ENCODE measurements at regions not wholly inside any gene's neighbourhood (a gene's known extent, or its start where the extent isn't known, plus 50 kb on each side); places are given as distances from the start of the nearest gene placed in this dataset.

DNA sequence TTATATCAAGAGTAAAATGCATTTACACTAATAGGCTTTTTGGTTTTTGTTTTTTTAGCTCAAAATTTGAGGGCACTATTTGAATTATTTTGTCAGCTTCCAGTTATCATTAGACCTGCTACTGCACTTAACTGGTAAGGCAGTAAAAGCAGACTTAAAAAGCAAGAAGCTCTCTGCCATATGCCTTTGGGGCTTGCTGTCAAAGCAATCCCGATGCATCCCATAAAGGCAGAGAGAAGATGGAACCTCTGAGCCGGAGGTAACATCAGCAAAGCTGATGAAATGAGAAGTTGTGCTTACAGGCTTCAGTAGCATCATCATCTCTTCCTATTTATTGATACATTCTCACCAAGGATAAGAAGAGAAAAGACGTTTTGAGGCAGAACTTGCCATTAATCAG lies 1414.3 kb upstream of the CDH6 start:
- TF ChIP-seq, protein P1, sequence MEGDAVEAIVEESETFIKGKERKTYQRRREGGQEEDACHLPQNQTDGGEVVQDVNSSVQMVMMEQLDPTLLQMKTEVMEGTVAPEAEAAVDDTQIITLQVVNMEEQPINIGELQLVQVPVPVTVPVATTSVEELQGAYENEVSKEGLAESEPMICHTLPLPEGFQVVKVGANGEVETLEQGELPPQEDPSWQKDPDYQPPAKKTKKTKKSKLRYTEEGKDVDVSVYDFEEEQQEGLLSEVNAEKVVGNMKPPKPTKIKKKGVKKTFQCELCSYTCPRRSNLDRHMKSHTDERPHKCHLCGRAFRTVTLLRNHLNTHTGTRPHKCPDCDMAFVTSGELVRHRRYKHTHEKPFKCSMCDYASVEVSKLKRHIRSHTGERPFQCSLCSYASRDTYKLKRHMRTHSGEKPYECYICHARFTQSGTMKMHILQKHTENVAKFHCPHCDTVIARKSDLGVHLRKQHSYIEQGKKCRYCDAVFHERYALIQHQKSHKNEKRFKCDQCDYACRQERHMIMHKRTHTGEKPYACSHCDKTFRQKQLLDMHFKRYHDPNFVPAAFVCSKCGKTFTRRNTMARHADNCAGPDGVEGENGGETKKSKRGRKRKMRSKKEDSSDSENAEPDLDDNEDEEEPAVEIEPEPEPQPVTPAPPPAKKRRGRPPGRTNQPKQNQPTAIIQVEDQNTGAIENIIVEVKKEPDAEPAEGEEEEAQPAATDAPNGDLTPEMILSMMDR (IDR thresholded peaks at IDR 0.05; ENCODE audit: low read depth, low read length), result no peak
- no peak for TF ChIP-seq POLR2A (IDR thresholded peaks at IDR 0.05; ENCODE audit: extremely low read depth, insufficient read length)
- TF ChIP-seq, protein P2, sequence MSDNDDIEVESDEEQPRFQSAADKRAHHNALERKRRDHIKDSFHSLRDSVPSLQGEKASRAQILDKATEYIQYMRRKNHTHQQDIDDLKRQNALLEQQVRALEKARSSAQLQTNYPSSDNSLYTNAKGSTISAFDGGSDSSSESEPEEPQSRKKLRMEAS (IDR thresholded peaks at IDR 0.05; ENCODE audit: low read depth, low read length), result no peak
